GM06990 (cell line): ENCODE measurements at regions not wholly inside any gene's neighbourhood (a gene's known extent, or its start where the extent isn't known, plus 50 kb on each side); places are given as distances from the start of the nearest gene placed in this dataset.
"Not testable (repeated sequence)": the region's sequence is repeated elsewhere in the genome, so short reads cannot be mapped to it uniquely, and the experiment has no call there.

ENCODE experiments used
- DNase-seq: peaks from one replicate; pipeline ENCODE4 v3.0.0-alpha.2; 2011; ENCODE audit not compliant: insufficient read length; ENCODE audit errors: extremely low read depth
- H3K27me3 ChIP-seq: replicated peaks from 2 replicates; pipeline ENCODE4 v1.6.0; 2011; ENCODE audit warnings: low read length; ENCODE audit not compliant: control insufficient read depth, insufficient read depth
- H3K36me3 ChIP-seq: 2 replicates; pipeline ENCODE4 v1.5.1; 2011; ENCODE audit warnings: low read length; ENCODE audit not compliant: control insufficient read depth, insufficient read depth
- H3K4me3 ChIP-seq: replicated peaks from 2 replicates; pipeline ENCODE4 v1.5.1; 2011; ENCODE audit warnings: low read depth, mild to moderate bottlenecking, control low read depth, low read length
- CTCF ChIP-seq: IDR thresholded peaks from 2 replicates; pipeline ENCODE4 v1.5.1; 2011; ENCODE audit warnings: low read length, control low read depth, mild to moderate bottlenecking, inconsistent platforms; ENCODE audit not compliant: insufficient read depth, poor library complexity, severe bottlenecking

GRCh38 chrX:7606039-7606652 is 236.8 kb upstream of the VCX start:
- DNase-seq: no peak
- no peaks in the 10 kb centered on the region for H3K36me3 ChIP-seq
- no peak for TF ChIP-seq CTCF
- no peaks in the 10 kb centered on the region for H3K27me3 ChIP-seq
- no peak overlapping the region for H3K4me3 ChIP-seq

- Histone ChIP-seq H3K4me3 (no peak overlapping the region), H3K27me3 (no peaks in the 10 kb centered on the region), H3K36me3 (no peaks in the 10 kb centered on the region)
- no peak for TF ChIP-seq CTCF
- DNase-seq: no peak
Measured at GRCh38 chrX:7603387-7603786, 239.6 kb upstream of the VCX start.

- no peak for DNase-seq
- no peaks in the 10 kb centered on the region for H3K27me3 ChIP-seq
- no peak for TF ChIP-seq CTCF
- no peak overlapping the region for H3K4me3 ChIP-seq
- no peaks in the 10 kb centered on the region for H3K36me3 ChIP-seq
Measured at GRCh38 chrX:7596822-7597221, 246.1 kb upstream of the VCX start.

- not testable (repeated sequence) for DNase-seq, H3K4me3 ChIP-seq, H3K27me3 ChIP-seq, H3K36me3 ChIP-seq
Measured at GRCh38 chrX:7593370-7593769, 249.6 kb upstream of the VCX start.

- peak; percentile 1 for DNase-seq
- Histone ChIP-seq H3K4me3 (no peak overlapping the region), H3K36me3 (no peaks in the 10 kb centered on the region), H3K27me3 (no peaks in the 10 kb centered on the region)
- peak; percentile 62 for TF ChIP-seq CTCF
Measured at GRCh38 chrX:7586126-7586525, 256.8 kb upstream of the VCX start.

- H3K27me3 ChIP-seq: no peaks in the 10 kb centered on the region
- no peaks in the 10 kb centered on the region for H3K36me3 ChIP-seq
- no peak for DNase-seq
- no peak overlapping the region for H3K4me3 ChIP-seq
- TF ChIP-seq CTCF: no peak
Measured at GRCh38 chrX:7582191-7582590, 260.8 kb upstream of the VCX start.
